Activated naive CD4-positive, alpha-beta T cell (primary cell): ENCODE measurements at regions not wholly inside any gene's neighbourhood (a gene's known extent, or its start where the extent isn't known, plus 50 kb on each side); places are given as distances from the start of the nearest gene placed in this dataset.
"Not testable (repeated sequence)": the region's sequence is repeated elsewhere in the genome, so short reads cannot be mapped to it uniquely, and the experiment has no call there.

Source experiments
- DNase-seq, 4 experiments: peaks; one replicate each; lab custom pipeline; 2025; lab: John Stamatoyannopoulos, UW

DNA sequence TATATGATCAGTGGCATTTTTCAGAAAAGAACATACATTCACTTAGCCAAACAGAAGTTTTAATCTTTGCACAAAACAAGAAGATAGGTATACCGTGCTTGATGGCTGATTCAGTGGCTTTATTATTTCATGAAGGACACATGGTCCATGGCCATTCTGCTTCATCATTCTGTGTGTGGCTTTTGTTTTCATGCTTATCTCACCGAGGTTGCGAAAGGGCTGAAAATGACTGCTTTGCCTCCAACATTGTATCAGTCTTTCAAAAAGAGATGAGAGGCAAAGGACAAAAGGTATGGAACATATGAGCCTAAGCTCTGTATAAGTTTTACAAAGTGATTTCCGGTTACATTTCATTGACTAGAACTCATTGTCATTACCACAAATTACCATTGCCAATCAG is 541.1 kb downstream of the RAB28 start:
- no peak for DNase-seq

DNA sequence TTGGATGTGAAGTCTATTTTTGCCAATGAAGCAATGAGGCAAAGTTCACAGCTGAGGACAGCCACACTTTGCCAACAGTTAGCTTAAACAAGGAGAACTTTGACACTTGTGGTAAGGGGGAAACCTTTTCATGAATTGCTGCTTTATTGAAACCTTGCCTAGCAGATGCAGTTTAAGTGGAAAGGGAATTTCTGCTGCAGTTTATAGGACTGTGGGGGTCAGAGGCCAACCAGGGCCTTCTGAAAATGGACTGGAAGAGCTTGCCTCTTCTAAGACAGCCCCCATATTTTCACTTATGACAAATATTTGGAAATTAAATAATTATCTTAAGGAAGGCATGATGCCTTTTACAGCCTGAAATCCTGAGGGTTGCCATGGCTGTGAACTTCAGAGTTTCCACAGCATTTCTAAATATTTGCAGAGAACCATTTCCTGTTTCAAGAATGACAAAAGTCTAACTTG is 550.3 kb downstream of the RAB28 start:
- no peak for DNase-seq

DNA sequence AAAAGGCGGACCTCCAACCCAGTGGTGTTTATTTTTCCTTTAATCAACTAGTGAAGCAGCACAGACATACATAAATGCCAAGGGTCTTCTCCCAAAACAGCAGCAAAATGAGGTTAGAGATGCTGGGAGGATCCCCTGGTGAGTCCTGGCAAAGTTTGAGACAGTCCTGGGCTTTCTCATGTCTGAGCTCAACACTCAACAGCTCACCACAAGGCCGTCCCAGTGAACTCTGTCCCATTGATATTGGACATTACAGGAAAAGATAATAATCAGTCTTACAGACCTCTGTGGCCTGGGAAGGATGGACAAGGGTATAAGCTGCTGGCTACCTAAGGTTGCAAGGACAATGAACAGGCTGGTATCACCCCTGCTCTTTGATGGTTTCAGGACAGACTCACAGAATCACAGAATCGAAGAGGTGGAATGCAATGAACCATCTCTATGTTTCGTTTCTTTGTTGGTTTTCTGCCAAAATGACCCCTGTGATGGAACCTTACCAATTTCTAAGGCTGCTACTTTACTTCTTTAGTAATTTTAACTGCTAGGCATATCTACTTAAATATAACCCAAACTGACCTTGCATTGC is 551.8 kb downstream of the RAB28 start:
- DNase-seq = no peak

DNA sequence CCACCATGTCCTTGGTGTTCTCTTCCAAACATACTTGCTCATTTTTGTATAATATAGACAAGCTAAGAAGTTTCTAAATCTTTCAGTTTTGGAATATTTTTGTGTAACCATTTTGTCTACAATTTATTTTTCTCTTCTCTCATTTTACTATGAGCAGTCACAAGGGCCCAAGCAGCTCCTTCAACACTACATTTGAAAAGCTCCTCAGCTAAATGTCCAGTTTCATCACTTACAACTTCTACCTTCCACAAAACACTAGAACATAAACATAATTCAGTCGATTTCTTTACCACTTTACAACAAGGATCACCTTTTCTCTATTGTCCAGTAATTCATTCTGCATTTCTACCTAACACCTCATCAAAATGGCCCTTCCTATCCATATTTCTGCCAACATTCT is 554.4 kb downstream of the RAB28 start:
- no peak for DNase-seq

DNA sequence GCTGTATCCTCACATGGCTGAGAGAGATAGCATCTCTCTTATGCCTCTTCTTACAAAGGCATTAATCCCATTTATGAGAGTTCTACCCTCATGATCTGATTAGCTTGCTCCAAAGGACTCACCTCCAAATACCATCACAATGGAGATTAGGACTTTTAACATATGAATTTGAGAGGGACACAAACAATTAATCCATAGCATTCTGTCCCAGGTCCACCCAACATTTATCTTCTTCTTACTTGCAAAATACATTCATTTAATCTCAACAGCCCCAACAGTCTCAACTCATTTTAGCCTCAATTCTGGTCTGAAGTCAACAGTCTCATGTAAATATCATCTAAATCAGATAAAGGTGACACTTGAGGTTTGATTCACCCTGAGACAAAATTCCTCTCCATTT is 555.4 kb downstream of the RAB28 start:
- DNase-seq = no peak

DNA sequence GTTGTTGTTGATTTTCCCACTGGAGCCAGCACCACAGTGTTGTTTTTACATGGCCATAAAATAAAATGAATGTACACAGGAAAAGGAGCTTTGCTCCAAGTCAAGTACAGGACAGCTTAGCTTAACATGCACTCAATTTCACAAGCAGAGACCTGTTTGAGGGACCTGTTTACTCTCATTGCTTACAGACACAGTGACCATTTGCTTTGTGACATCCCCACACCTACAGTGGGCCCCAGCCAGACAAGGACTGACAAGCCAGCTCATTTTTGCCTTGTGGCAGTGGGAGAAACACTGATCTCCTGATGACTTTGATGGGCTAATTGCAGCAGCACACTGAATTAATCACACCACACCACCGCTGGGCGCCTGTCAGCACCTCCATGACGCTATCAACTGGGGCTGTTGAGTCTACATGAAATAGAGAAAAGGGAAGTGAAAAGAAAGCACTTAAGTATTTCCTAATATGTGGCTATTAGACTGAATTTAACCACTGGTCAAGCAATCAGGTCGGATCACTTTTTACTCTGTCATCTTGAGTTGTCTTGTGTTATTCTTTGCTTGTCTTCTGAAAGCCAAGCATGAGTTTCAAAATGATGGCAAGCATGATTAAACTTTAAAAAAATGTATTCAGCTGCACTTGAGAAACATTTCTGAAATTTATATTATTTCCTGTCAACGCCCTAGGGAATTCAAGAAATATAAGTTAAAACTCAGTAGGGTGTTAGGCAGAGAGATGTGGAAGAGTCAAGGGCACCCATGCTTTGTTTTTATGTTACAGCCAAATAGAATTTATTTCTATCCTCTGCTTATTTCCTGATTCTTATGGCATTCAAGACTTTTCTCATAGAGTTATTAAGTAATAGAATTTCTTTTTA is 557.7 kb downstream of the RAB28 start:
- no peak for DNase-seq

DNA sequence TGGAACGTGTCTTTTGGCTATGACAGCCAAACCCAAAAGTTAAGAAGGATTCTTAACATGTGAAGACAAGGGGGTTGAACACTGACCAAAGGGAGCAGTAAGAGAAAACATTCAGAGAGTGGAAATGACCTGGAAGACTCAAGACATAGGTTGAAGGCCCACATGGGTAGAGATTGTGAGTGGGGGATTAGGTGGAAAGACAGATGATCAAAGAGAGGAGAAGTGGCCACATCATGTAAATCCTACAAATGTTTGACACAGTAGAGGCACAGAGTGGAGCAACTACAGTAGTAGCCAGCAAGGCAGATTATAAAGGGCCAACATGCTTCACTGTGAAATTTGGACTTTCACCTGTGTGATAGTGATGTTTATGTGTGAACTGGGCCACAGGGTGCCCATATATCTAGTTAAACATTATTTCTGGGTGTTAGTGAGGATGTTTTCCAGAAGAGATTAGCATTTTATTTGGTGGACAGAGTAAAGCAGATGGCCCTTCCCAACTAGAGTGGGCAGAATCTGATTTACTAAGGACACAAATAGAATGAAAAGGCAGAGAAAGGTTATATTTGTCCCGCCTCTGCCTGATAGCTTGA is 559.3 kb downstream of the RAB28 start:
- DNase-seq = no peak

DNA sequence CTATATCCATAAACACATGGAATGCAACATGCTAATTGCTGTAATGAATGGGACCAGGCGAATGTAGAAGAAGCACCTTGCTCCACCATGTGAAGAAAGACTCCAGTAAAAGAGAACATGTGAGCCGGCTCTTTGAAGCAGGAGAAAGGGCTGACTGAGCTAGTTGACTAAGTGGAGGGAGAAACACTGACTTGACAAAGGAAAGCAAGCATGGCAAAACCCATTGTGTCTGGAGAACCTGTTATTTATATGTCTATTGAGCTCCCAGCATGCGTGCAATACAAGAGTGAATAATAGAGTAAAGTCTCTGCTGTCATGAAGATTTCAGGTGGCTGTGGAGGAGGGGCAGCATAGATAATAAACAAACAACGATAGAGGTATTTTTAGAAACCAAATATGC is 559.9 kb downstream of the RAB28 start:
- no peak for DNase-seq

DNA sequence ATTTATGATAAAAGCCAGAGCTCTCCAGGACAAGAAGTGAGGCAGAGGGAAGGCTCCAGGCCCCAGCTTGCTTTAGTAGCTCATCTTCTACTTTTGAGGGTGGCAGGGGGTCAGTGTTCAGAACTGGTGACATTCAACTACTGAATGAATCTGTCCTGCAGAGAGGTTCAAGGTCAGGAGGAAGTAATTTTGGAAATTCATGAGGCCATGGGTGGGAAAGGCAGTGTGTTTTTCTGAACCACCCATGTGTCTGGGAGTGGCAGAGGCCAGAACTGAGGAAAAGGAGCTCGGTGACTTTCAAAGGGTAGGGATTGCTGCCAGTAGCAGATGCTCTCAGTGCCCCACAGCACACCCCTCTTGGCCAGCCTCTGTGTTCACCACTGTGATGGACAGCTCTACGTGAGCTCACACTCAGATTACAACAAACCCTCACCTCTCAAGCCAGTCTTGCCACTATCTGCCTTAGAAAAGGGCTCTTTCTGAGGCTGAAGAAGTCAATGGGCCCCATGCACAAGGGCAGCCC is 571.2 kb downstream of the RAB28 start:
- DNase-seq = no peak

DNA sequence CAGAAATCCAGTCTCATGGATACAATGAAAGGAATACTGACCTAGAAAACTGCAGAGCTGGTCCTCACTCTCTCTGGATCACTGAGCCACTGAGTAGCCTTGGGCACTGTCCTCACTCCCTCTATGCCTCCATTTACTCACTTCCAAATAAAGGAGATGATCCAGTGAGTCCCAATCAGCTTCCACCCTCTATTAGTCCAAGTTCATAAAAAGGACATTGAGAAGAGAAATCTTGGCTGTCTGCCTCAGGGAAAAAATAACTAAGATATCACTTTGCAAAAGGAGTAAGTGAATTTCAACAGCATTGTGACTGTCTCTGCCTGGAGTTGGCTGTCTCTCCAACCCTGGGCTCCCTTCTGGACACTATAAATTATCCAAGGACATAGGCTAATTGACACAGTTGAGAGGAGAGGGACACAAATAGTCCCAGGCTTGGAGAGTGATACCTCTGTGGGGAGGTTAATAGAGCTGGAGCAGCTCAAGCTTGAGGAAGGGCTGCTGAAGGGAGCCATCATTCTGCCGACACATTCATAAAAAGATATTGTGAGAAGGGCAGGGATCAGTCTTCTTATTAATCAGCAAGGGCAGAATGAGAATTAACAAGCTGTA is 572.3 kb downstream of the RAB28 start:
- no peak for DNase-seq

DNA sequence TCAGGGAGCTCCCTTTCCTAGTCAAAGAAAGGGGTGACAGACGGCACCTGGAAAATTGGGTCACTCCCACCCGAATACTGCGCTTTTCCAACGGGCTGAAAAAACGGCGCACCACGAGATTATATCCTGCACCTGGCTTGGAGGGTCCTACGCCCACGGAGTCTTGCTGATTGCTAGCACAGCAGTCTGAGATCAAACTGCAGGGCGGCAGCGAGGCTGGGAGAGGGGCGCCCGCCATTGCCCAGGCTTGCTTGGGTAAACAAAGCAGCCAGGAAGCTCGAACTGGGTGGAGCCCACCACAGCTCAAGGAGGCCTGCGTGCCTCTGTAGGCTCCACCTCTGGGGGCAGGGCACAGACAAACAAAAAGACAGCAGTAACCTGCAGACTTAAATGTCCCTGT is 580.5 kb downstream of the RAB28 start:
- DNase-seq = not testable (repeated sequence)

DNA sequence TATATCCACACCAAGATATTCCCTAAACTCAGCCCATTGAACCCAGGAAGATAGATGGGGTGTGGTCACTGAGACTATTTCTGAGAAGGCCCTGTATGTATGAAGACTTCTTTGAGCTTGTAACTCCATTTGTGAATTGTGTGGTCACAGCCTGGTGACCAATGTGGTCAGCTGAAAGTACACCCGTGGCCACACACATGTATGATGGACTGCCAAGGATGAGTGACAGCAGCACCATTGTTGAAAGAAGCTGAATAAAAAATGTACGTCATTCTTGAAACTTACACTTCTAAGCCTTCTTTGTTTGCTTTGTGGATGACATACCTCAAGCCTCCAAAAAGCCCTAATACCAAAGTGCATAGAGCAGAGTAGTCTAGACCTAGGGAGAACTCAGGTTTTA is 581.4 kb downstream of the RAB28 start:
- DNase-seq = no peak

DNA sequence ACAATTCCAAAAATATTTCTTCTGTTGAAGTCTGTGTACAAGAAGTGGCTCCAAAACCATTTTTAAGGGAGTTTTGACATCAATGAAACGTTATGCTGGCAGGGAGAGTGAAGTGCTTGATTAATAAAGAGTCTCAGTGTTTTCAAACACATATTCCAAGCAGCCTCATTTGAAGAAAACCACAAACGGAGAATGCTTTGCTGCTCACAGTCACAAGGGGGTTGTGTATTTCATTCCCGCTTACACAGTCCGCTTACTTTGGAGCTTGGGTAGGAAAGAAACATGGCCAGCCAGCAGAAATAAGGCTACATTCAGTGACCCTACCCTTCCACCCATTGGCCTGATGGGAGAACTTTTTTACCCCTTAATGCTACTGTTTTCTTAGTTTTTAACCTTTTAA is 586.2 kb downstream of the RAB28 start:
- no peak for DNase-seq

DNA sequence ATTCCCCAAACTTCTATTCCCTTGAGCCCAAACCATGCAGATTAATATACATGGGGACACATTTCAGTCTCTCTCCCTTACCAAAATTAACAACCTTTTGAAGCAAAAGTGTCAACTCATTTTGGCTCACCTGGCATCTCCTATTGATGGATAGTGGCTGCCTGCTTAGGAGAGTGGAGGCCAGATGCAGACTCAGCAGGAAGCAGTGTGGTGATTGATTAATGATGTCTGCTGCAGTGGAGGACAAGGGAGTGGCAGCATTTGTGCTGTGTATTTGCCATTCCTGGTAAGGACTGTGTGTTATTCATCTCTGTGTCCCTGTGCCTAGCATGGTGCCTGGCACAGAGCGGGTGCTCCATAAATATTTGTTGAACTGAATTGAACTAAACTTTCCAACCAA is 590.1 kb downstream of the RAB28 start:
- no peak for DNase-seq

DNA sequence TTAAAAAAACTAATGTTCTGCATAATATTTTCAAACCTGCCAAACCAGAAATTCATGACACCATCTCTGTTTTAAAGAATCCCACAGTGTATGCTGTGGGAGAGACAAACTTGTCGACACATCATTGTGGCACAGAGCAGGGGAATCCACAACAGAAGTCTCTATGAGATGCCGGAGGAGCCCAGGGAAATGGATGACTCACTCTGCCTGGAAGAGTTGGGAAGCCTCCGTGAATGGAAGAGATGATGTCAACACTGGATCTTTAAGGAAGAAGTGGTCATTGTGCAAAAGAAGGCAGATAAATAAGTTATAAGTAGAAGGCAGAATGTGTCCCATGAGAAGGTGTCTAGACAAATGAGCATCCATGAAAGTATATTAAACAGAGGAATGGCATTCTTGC is 595.1 kb downstream of the RAB28 start:
- DNase-seq = no peak

DNA sequence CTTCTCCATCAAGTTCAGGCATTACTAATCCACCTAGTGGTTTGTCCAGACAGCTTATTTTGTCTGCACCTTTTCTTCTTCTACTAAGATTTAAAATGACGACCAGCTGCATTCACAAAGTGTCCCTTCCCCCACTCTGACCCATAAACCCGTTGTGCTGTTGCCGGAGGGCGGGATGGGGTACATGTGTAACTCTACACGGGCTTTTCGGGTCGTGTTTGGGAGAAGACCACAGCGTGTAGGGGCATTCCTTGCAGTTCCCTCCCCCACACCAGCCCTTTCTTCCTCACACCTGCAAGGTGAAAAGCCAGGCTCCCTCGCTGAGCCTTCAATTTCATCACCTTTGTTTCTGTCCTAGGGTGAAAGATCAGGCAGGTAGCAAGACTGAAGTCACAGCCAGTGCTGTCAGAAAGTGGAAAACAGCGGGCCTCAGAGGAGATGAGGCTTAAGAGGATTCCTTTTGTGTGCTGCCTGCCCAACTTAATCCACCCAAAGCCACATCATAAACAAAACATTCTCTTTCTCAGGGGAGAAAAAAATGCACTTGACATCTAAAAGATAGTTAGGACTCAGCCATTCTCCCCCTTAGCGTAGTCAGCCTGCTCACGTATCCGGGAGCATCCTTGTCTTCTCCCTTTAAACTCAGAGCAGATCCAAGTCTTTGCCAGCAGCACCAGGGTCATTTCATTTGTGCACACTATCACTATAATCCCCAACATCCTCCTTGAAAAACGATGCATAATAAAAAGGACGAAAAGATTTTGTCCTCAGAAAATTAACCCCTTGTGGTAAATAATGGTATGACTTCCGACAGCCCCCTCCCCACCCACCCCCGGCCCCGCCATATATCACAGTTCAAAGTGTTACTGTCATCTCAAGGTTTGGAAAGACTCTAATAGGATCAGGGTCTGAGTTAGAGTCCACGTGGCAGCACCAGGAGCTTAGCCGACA is 599.0 kb downstream of the RAB28 start:
- no peak for DNase-seq

DNA sequence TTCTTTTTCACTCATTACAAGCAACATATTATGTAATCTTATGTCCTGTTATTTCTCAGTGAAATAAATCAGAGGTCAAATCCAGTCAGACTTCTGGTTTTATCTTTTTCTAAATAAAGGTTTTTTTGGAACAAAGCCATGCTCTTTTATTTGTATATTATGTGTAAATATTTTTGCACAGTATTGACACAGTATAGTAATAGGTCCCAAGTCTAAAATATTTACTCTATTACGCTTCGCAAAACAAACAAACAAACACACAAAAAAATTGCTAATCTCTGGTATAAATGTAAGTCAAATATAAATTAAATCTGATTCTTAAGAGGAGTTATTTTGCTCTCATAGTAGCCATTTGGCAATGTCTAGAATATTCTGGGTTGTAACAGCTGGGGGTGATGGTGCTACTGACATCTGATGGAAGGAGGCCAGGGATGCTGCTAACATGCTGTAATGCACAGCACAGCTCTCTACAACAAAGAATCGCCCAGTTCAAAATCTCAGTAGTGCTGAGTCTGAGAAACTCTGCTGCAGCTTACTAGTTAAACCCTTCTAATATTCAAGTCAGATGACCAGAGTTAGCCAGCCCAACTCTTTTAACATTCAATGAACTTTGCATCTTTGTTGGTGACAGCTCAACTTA is 602.1 kb downstream of the RAB28 start:
- no peak for DNase-seq

DNA sequence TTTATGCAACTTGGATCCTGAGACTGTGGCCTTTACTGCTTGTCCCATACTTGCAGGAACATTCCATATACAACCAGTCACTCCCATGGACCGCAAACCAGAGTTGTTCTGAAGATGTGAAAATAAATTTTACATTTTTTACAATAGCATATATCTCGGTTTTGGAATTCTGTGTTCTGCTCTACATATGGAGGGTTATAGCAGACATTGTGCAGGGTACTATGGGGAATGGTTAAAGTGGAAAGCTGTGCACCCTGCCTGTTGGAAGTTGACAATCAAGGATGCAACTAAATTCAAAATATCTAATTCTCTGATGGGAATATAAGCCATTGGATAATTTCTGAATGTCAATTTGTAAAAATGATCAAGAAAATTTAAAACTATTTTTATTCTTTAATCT is 603.3 kb downstream of the RAB28 start:
- DNase-seq = no peak

DNA sequence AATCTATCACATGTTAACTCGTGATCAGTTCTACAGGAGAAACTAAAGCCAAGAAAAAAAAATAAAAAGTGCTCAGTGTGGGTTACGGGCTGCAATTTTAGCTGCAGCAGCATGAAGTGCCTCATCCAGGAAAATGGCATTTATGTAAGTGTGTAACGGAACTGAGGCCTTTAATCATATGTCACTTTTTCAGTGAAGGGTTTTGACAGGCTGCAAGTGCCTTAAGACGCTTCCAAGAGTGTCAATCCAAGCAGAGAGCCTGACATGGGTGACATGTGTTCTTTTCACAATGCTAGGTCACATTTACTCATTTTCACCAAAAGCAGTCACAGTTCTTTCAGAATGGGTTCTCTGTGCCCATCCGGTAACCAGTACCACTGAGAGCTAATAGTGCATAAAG is 604.6 kb downstream of the RAB28 start:
- DNase-seq = no peak

DNA sequence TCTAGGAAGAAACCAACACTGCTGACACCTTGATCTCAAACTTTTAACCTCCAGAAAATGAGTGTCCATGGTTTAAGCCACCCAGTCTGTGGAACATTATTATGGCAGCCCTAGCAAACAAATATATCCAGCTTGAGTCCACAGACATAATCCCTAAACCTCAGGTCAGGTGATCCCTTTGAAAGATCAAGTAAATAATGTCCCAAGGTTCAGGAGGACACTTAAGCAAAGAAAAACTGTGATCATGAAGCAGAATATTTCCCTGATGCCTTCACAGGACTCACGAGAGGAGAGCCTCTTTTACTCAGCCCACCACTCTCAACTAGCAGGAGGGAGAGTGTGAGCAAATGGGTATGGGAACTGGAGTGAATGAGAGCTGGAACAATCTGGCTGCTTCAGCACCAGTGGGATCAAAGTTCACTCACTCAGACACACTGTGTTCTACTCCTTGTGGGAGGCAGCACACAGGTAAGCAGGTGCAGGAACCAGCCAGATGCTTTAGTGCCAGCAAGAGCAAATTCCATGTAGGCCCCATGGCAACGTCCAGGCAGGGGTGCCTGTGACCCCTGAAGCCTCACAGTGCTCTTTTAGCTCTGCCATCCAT is 608.4 kb downstream of the RAB28 start:
- DNase-seq = no peak

DNA sequence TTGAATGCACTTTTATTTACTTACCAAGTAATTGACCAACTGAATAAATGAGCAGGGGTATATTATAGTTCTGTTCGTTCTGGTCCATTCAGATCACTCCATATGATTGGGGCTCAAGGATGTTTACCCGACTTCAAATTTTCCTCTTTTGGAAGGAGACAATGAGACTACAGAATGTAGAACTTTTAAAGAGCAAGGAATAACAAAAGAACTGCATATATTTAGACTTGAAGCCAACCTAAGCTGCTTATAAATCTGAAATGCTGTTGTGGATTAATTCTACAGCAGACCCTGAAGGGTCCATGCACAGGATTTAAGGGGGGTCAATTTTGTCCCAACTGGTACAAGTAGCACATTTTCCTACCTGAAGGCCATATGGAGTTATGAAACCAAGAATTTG is 610.8 kb downstream of the RAB28 start:
- no peak for DNase-seq
